ENCODE measurements at regions not wholly inside any gene's neighbourhood (a gene's known extent, or its start where the extent isn't known, plus 50 kb on each side); places are given as distances from the start of the nearest gene placed in this dataset.

DNA sequence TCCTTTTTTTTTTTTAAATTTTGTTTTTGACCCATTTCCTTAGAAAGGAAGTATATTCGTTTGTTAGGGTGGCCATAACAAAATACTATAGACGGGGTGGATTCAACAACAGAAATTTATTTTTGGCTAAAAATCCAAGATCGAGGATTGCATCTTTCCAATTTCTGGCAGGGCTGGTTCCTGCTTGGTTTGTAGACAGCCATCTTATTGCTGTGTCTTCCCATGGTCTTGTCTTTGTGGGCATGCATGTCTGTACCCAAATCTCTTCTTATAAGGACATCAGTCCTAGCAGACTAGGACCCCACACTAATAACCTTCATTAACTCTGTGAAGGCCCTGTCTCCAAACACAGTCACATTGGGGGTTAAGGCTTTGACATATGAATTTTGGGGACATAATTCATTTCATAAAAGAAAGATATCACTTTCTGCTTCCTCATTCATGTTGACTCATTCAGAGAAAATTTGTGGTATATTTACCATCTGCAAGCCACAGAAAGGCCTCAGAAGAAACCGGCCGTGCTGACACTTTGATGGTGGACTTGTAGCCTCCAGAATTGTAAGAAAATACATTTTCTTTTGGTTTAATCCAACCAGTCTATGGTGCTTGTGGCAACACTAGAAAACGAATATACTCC, 262.1 kb downstream of the LPIN1 start:
- CTCF ChIA-PET = interaction anchor here (0.6 kb wide), 1 partner anchor 24 kb away, joined by 4 read pairs; no protein-coding TSS in a partner anchor
- H3K36me3 ChIP-seq (ENCODE audit: low read depth) = no peaks in the 10 kb centered on the region
- H3K27me3 ChIP-seq (ENCODE audit: insufficient read depth, low read depth) = no peaks in the 10 kb centered on the region
- TF ChIP-seq EZH2 (IDR thresholded peaks at IDR 0.05; ENCODE audit: low read depth) = no peak
- peaks cover 40% of the 10 kb centered on the region for H3K4me1 ChIP-seq (replicated peaks; ENCODE audit: insufficient read depth)
- H3K27ac ChIP-seq = peak overlapping the region; percentile 54
- no peaks in the 10 kb centered on the region for H3K9me2 ChIP-seq (ENCODE audit: insufficient read depth)
- intact Hi-C loops (cut with micrococcal nuclease; ENCODE audit: unreplicated experiment) = loop anchor here (1.0 to 5.0 kb wide), 3 partner anchors 178 to 709 kb away; partner anchors contain the start of gene TRIB2
- H2AFZ ChIP-seq = no peak overlapping the region
- no peaks in the 10 kb centered on the region for H3K79me2 ChIP-seq (ENCODE audit: low read depth)
- H3K9me3 ChIP-seq (ENCODE audit: insufficient read depth, low read depth) = 0 out of 2 replicates have a peak, but pooled peaks cover 3% of the 10 kb centered on the region
- no peaks in the 10 kb centered on the region for H4K20me1 ChIP-seq (ENCODE audit: insufficient read depth)
- POLR2A ChIA-PET (ENCODE audit: unreplicated experiment) = no interaction called here
- DNase-seq = peak; percentile 43 to 90
- no TSS peak for BruUV-seq (replicated peaks)
- peak overlapping the region; percentile 46 for H3K4me2 ChIP-seq
- H3F3A ChIP-seq (ENCODE audit: insufficient read depth, low read depth) = peaks cover 15% of the 10 kb centered on the region; the same call in 1 of the 2 replicates
- no peak overlapping the region for H3K4me3 ChIP-seq

DNA sequence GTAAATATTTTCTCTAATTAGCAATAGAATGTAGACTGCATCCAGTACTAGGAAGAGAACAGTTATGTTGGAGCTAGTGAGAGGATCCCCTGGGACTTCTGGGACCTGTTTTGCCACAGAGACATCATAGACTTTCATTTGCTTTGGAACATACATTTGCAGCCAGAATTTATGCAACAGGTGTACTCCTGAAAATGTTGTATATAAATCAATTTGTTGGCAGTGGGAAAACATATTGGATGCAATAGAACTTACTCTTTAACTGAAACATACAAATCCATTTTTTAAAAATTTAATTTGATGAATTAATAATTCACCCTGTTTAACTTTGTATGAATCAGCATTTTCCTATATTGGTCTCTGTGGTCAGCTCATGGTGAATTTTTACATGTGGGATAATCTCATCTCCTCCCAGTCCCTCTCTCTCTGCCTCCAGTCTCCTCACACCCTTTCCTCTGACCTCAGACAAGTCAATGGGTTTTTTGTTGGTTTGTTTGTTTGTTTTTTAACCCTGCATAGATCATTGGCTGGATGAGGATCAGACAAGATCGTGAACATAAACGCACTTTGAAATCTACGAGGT, 263.0 kb downstream of the LPIN1 start:
- H2AFZ ChIP-seq = no peak overlapping the region
- no peaks in the 10 kb centered on the region for H3K36me3 ChIP-seq (ENCODE audit: low read depth)
- DNase-seq = no peak
- no peak for TF ChIP-seq EZH2 (IDR thresholded peaks at IDR 0.05; ENCODE audit: low read depth)
- TF ChIP-seq, protein P1, sequence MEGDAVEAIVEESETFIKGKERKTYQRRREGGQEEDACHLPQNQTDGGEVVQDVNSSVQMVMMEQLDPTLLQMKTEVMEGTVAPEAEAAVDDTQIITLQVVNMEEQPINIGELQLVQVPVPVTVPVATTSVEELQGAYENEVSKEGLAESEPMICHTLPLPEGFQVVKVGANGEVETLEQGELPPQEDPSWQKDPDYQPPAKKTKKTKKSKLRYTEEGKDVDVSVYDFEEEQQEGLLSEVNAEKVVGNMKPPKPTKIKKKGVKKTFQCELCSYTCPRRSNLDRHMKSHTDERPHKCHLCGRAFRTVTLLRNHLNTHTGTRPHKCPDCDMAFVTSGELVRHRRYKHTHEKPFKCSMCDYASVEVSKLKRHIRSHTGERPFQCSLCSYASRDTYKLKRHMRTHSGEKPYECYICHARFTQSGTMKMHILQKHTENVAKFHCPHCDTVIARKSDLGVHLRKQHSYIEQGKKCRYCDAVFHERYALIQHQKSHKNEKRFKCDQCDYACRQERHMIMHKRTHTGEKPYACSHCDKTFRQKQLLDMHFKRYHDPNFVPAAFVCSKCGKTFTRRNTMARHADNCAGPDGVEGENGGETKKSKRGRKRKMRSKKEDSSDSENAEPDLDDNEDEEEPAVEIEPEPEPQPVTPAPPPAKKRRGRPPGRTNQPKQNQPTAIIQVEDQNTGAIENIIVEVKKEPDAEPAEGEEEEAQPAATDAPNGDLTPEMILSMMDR (conservative IDR thresholded peaks at IDR 0.05) = no peak
- no peaks in the 10 kb centered on the region for H3K79me2 ChIP-seq (ENCODE audit: low read depth)
- peak overlapping the region; percentile 46 for H3K4me2 ChIP-seq
- H3K9me2 ChIP-seq (ENCODE audit: insufficient read depth) = no peaks in the 10 kb centered on the region
- H4K20me1 ChIP-seq (ENCODE audit: insufficient read depth) = no peaks in the 10 kb centered on the region
- TSS peak; percentile 47 for BruUV-seq (replicated peaks)
- ChIA-PET POLR2A (ENCODE audit: unreplicated experiment) (interaction anchor here (0.6 kb wide), 1 partner anchor 10 kb away, joined by 3 read pairs; no protein-coding TSS in a partner anchor), CTCF (no interaction called here)
- H3K4me1 ChIP-seq (replicated peaks; ENCODE audit: insufficient read depth) = peaks cover 40% of the 10 kb centered on the region
- H3K27ac ChIP-seq = peak overlapping the region; percentile 54
- H3F3A ChIP-seq (ENCODE audit: insufficient read depth, low read depth) = peaks cover 15% of the 10 kb centered on the region; the same call in 1 of the 2 replicates
- intact Hi-C loops (cut with micrococcal nuclease; ENCODE audit: unreplicated experiment) = loop anchor here (5.0 kb wide), 1 partner anchor 708 kb away; the partner anchor contains the start of gene TRIB2
- H3K4me3 ChIP-seq = no peak overlapping the region
- H3K27me3 ChIP-seq (ENCODE audit: insufficient read depth, low read depth) = no peaks in the 10 kb centered on the region
- H3K9me3 ChIP-seq (ENCODE audit: insufficient read depth, low read depth) = 0 out of 2 replicates have a peak, but pooled peaks cover 3% of the 10 kb centered on the region

DNA sequence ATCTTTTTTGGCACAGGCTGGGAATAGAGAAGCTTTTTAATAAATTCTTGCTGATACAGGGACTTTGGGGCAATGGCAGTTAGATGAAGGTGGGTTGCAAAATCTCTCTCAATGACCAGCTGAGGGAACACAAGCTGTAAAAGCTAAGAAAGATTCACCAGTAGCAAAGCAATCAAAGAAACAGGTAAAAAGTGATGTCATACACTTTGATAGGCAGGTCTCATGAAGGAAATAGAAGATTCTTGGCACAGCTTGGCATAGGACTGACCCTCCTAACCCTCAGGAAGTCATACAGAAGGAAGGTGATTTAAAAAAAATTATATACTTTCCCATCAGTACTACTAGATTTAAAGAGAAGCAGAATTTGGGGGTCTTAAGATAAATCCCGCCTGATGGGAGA, 263.6 kb downstream of the LPIN1 start:
- Histone ChIP-seq H3K79me2 (ENCODE audit: low read depth) (no peaks in the 10 kb centered on the region), H3K9me3 (ENCODE audit: insufficient read depth, low read depth) (0 out of 2 replicates have a peak, but pooled peaks cover 3% of the 10 kb centered on the region), H3K4me1 (replicated peaks; ENCODE audit: insufficient read depth) (peaks cover 40% of the 10 kb centered on the region), H3K27ac (no peak overlapping the region), H3F3A (ENCODE audit: insufficient read depth, low read depth) (peaks cover 14% of the 10 kb centered on the region; the same call in 1 of the 2 replicates), H3K27me3 (ENCODE audit: insufficient read depth, low read depth) (no peaks in the 10 kb centered on the region), H3K36me3 (ENCODE audit: low read depth) (no peaks in the 10 kb centered on the region), H3K4me3 (no peak overlapping the region), H2AFZ (no peak overlapping the region), H3K9me2 (ENCODE audit: insufficient read depth) (no peaks in the 10 kb centered on the region), H3K4me2 (no peak overlapping the region; the same call in 1 of the 2 replicates), H4K20me1 (ENCODE audit: insufficient read depth) (no peaks in the 10 kb centered on the region)
- TF ChIP-seq, protein P1 (conservative IDR thresholded peaks at IDR 0.05) = no peak
- no peak for TF ChIP-seq EZH2 (IDR thresholded peaks at IDR 0.05; ENCODE audit: low read depth)
- BruUV-seq (replicated peaks) = no TSS peak
- ChIA-PET CTCF (no interaction called here), POLR2A (ENCODE audit: unreplicated experiment) (no interaction called here)
- no peak for DNase-seq
- intact Hi-C loops (cut with micrococcal nuclease; ENCODE audit: unreplicated experiment) = no loop called here
